Activated naive CD4-positive, alpha-beta T cell treated with anti-CD3 and anti-CD28 coated beads, Interleukin-2, amount 50 U/mL, for 16 hours (primary cell): ENCODE measurements at regions not wholly inside any gene's neighbourhood (a gene's known extent, or its start where the extent isn't known, plus 50 kb on each side); places are given as distances from the start of the nearest gene placed in this dataset.
"Not testable (repeated sequence)": the region's sequence is repeated elsewhere in the genome, so short reads cannot be mapped to it uniquely, and the experiment has no call there.

Source experiments
- DNase-seq: peaks from one replicate; pipeline ENCODE4 v3.0.0-alpha.2; 2020

GRCh38 chr3:110859993-110860392, 211.6 kb upstream of the NECTIN3 start:
- DNase-seq: no peak

GRCh38 chr3:110865934-110866333, 205.7 kb upstream of the NECTIN3 start:
- no peak for DNase-seq

GRCh38 chr3:110868106-110868505, 203.5 kb upstream of the NECTIN3 start:
- no peak for DNase-seq

GRCh38 chr3:110869736-110870135, 201.9 kb upstream of the NECTIN3 start:
- DNase-seq: no peak

- no peak for DNase-seq
These were observed 199.7 kb upstream of the NECTIN3 start for GRCh38 chr3:110871869-110872268.

- DNase-seq: no peak
These were observed 192.9 kb upstream of the NECTIN3 start for GRCh38 chr3:110878692-110879091.

- no peak for DNase-seq
These were observed 190.5 kb upstream of the NECTIN3 start for GRCh38 chr3:110881069-110881468.

- DNase-seq: no peak
These were observed 185.3 kb upstream of the NECTIN3 start for GRCh38 chr3:110886222-110886893.

GRCh38 chr3:110887176-110887575, 184.4 kb upstream of the NECTIN3 start:
- DNase-seq: no peak

GRCh38 chr3:110888625-110889375, 182.8 kb upstream of the NECTIN3 start:
- DNase-seq: not testable (repeated sequence)

- not testable (repeated sequence) for DNase-seq
These were observed 182.3 kb upstream of the NECTIN3 start for GRCh38 chr3:110889376-110889699.

GRCh38 chr3:110894574-110894973, 177.0 kb upstream of the NECTIN3 start:
- DNase-seq: no peak

GRCh38 chr3:110895054-110895453, 176.6 kb upstream of the NECTIN3 start:
- DNase-seq: no peak

- DNase-seq: no peak
These were observed 174.6 kb upstream of the NECTIN3 start for GRCh38 chr3:110897046-110897445.

GRCh38 chr3:110900576-110900975, 171.0 kb upstream of the NECTIN3 start:
- DNase-seq: no peak

- DNase-seq: no peak
These were observed 170.1 kb upstream of the NECTIN3 start for GRCh38 chr3:110901536-110901935.

- DNase-seq: no peak
These were observed 169.0 kb upstream of the NECTIN3 start for GRCh38 chr3:110902453-110903085.

GRCh38 chr3:110903771-110904519, 167.7 kb upstream of the NECTIN3 start:
- no peak for DNase-seq

GRCh38 chr3:110904520-110904890, 167.1 kb upstream of the NECTIN3 start:
- no peak for DNase-seq

- DNase-seq: no peak
These were observed 166.5 kb upstream of the NECTIN3 start for GRCh38 chr3:110905121-110905520.

- no peak for DNase-seq
These were observed 161.8 kb upstream of the NECTIN3 start for GRCh38 chr3:110909839-110910238.

GRCh38 chr3:110910346-110910955, 161.2 kb upstream of the NECTIN3 start:
- DNase-seq: no peak

- no peak for DNase-seq
These were observed 152.7 kb upstream of the NECTIN3 start for GRCh38 chr3:110918963-110919362.
